ENCODE measurements at regions not wholly inside any gene's neighbourhood (a gene's known extent, or its start where the extent isn't known, plus 50 kb on each side); places are given as distances from the start of the nearest gene placed in this dataset.
"Not testable (repeated sequence)": the region's sequence is repeated elsewhere in the genome, so short reads cannot be mapped to it uniquely, and the experiment has no call there.

- no peak for DNase-seq (ENCODE audit: low read depth in 3 of 3)
Measured at GRCh38 chr9:78122631-78123030, 91.0 kb upstream of the GNAQ start.

GRCh38 chr9:78121488-78121887 is 89.9 kb upstream of the GNAQ start:
- DNase-seq (ENCODE audit: low read depth in 3 of 3): peak; percentile 25 to 44 (median 25)

- no peak for DNase-seq (ENCODE audit: low read depth in 3 of 3)
Measured at GRCh38 chr9:78118742-78119473, 87.3 kb upstream of the GNAQ start.

- no peak for DNase-seq (ENCODE audit: low read depth in 3 of 3)
Measured at GRCh38 chr9:78115073-78115472, 83.5 kb upstream of the GNAQ start.

- DNase-seq (ENCODE audit: low read depth in 3 of 3): no peak
Measured at GRCh38 chr9:78114581-78114980, 83.0 kb upstream of the GNAQ start.

DNA sequence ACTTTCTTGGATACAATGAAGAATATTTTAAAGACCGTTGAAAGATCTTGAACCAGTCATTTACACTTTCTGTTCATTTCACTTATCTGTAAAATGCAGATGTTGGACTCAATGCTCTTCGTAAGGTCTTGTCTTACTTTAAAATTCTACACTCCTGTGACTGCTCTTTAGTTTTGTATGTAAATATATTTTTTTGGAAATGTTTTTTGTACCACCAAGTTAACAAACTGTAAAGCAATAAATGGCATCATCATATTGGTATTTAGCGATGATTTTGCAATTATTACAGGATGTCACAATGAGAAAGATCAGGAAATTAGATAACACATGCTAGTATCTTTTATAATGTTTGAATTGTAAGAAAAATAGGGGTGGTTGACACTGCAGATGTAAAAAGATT is 80.8 kb upstream of the GNAQ start:
- DNase-seq (ENCODE audit: low read depth in 3 of 3): no peak

DNA sequence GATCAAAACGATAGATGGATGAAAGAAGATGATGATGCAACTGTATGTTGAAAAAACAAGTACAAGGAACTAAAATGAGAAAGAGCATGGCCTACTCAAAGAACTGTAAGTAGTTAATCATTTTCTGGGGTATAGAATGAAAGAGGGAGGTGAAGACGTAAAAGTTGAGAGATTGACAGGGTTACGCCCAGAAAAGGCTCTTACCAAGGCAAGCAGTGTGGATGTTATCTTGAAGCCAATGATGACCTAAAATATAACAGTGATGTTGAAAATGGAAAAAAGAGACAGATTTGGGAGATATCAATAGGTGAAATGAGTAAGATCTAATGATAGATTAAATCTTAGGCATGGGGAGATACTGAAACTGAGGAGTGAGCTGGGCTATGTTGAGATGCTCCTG is 80.4 kb upstream of the GNAQ start:
- no peak for DNase-seq (ENCODE audit: low read depth in 3 of 3)

GRCh38 chr9:78109075-78109474 is 77.5 kb upstream of the GNAQ start:
- DNase-seq (ENCODE audit: low read depth in 3 of 3): no peak

DNA sequence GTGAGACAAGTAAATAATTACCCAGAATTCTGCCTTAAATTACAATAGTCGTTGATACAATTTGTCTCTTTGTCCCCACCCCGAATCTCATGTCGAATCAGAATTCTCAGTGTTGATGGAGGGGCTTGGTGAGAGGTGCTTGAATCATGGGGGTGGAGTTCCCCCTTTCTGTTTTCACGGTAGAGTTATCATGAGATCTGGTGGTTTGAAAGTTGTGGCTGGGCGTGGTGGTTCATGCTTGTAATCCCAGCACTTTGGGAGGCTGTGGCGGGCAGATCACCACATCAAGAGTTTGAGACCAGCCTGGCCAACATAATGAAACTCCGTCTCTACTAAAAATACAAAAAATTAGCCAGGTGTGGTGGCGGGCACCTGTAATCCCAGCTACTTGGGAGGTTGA is 75.0 kb upstream of the GNAQ start:
- DNase-seq (ENCODE audit: low read depth in 3 of 3): peak in 1 of 3 donors; percentile 34

- DNase-seq (ENCODE audit: low read depth in 3 of 3): no peak
Measured at GRCh38 chr9:78103971-78104433, 72.4 kb upstream of the GNAQ start.

DNA sequence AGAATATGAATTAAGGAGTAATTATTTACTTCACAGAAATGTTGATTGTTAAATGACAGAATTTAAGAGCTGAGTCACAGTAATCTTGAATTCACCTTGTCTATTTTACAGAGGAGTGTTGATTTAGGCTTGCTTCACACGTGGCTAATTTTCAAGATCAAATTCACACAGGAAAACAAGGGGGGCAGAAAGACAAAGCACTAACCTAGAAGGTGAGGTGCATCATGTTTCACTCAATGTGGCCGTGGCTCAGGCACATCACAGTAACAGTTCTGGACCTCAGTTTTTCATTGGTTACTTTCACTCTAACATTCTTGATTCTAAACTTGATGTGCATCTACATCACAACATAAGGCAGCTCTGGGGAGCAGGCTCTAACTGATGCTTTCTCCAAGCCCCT is 69.6 kb upstream of the GNAQ start:
- DNase-seq (ENCODE audit: low read depth in 3 of 3): no peak

DNA sequence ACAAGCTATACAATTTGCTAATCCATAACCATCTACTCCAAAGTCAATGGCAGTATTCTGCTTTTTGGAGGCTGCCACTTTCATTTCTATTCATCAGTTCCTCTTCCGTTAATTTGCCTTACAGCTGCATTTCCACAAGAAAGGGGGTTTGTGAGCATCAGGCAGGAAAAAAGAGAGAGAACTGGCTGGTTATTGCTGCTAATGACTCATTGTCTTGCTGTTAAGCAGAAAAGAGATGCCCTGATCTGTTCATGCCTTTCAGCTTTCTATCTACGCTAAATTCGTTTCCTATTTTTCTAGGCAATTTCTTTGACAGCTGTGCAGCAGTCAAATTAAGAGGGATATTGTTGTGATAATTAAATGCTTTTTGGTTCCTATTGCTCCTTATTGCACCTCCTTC is 65.9 kb upstream of the GNAQ start:
- no peak for DNase-seq (ENCODE audit: low read depth in 3 of 3)

DNA sequence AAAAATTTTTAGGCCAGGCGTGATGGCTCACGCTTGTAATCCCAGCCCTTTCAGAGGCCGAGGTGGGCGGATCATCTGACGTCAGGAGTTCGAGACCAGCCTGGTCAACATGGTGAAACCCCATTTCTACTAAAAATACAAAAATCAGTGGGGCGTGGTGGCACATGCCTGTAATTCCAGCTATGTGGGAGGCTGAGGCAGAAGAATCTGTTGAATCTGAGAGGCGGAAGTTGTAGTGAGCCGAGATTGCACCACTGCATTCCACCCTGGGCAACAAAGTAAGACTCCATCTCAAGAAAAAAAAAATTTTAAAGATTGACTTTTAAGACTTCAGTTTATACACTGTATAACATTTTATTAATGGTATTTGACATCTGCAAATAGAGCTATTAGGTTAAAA is 60.1 kb upstream of the GNAQ start:
- no peak for DNase-seq (ENCODE audit: low read depth in 3 of 3)

- DNase-seq (ENCODE audit: low read depth in 3 of 3): no peak
Measured at GRCh38 chr9:78089111-78089510, 57.5 kb upstream of the GNAQ start.

GRCh38 chr9:78088190-78088589 is 56.6 kb upstream of the GNAQ start:
- DNase-seq (ENCODE audit: low read depth in 3 of 3): not testable (repeated sequence)

Measured in stimulated activated CD4-positive, alpha-beta T cell treated with anti-CD3 and anti-CD28 coated beads, TNF-alpha, amount 100 ng/mL, for 48 hours (primary cell).